Sigmoid colon (tissue), 4 donors: ENCODE measurements at regions not wholly inside any gene's neighbourhood (a gene's known extent, or its start where the extent isn't known, plus 50 kb on each side); places are given as distances from the start of the nearest gene placed in this dataset.

Source experiments
- EP300 ChIP-seq, 4 donors: sonication (generic); formaldehyde crosslinking; IDR thresholded peaks; one replicate each; pipeline ENCODE4 v1.6.1; 2017; ENCODE audit warnings: antibody characterized with exemption in 4 of 4
- POLR2A ChIP-seq, 2 donors: fragments of 450-650 bp; IDR thresholded peaks; one replicate each; pipeline ENCODE4 v1.6.1; 2016; ENCODE audit warnings: antibody characterized with exemption in 2 of 2, mild to moderate bottlenecking in 2 of 2, moderate library complexity in 2 of 2
- TF ChIP-seq, protein P1 (sequence below), 4 experiments: fragments of 450-650 bp in 3 of 4; fragments of 200-600 bp in 1 of 4; IDR thresholded peaks; one replicate each; pipeline ENCODE4 v1.5.1; 2016 to 2019; ENCODE audit warnings: antibody characterized with exemption in 4 of 4, mild to moderate bottlenecking in 3 of 4, moderate library complexity in 2 of 4

DNA sequence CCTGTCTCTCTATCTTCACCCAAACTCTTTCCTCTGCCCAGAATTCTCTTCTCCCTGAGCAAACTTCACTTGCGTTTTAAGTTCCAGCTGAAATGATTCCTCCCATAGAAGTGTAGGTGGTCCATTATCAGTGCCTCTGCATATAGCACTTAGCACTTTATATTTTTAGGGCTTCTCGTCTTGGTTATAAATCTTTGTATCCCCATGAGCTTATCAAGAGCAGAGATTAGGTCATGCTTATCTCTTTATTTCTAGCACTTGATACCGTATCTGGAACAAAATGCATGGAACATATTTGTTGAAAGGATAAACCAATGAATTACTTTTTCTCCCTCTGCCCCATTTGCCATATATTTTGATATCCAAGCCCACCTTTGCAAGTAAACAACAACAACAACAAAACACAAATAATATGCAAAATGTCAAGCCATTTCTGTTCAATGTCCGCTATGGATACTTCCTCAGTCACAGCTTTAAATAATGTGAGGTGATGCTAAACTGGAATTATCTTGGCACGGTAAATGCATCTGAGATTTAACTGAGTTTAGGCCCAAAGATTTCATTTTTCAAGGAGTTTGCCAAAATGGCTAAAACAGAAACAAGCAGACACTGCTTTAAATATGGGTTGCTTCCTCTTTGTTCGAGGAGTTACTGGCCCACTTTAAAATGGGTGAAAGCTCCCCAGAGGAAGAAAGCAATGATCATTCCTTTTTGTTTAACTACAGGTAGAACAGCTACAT is 106.2 kb upstream of the STMND1 start:
- TF ChIP-seq, protein P1, sequence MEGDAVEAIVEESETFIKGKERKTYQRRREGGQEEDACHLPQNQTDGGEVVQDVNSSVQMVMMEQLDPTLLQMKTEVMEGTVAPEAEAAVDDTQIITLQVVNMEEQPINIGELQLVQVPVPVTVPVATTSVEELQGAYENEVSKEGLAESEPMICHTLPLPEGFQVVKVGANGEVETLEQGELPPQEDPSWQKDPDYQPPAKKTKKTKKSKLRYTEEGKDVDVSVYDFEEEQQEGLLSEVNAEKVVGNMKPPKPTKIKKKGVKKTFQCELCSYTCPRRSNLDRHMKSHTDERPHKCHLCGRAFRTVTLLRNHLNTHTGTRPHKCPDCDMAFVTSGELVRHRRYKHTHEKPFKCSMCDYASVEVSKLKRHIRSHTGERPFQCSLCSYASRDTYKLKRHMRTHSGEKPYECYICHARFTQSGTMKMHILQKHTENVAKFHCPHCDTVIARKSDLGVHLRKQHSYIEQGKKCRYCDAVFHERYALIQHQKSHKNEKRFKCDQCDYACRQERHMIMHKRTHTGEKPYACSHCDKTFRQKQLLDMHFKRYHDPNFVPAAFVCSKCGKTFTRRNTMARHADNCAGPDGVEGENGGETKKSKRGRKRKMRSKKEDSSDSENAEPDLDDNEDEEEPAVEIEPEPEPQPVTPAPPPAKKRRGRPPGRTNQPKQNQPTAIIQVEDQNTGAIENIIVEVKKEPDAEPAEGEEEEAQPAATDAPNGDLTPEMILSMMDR (IDR thresholded peaks at IDR 0.05), result no peak
- TF ChIP-seq POLR2A (IDR thresholded peaks at IDR 0.05), result no peak
- no peak for TF ChIP-seq EP300 (IDR thresholded peaks at IDR 0.05)
